ENCODE measurements at regions not wholly inside any gene's neighbourhood (a gene's known extent, or its start where the extent isn't known, plus 50 kb on each side); places are given as distances from the start of the nearest gene placed in this dataset.

- TF ChIP-seq POLR2AphosphoS5 (IDR thresholded peaks at IDR 0.05; ENCODE audit: low read depth) = no peak
- TF ChIP-seq, protein P1, sequence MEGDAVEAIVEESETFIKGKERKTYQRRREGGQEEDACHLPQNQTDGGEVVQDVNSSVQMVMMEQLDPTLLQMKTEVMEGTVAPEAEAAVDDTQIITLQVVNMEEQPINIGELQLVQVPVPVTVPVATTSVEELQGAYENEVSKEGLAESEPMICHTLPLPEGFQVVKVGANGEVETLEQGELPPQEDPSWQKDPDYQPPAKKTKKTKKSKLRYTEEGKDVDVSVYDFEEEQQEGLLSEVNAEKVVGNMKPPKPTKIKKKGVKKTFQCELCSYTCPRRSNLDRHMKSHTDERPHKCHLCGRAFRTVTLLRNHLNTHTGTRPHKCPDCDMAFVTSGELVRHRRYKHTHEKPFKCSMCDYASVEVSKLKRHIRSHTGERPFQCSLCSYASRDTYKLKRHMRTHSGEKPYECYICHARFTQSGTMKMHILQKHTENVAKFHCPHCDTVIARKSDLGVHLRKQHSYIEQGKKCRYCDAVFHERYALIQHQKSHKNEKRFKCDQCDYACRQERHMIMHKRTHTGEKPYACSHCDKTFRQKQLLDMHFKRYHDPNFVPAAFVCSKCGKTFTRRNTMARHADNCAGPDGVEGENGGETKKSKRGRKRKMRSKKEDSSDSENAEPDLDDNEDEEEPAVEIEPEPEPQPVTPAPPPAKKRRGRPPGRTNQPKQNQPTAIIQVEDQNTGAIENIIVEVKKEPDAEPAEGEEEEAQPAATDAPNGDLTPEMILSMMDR (conservative IDR thresholded peaks at IDR 0.05; ENCODE audit: low read depth in 2 of 2) = no peak
These were observed 58.3 kb upstream of the MAGEB2 start (continued) for GRCh38 chrX:30156880-30157560.

GRCh38 chrX:30161043-30161442 is 54.3 kb upstream of the MAGEB2 start:
- ATAC-seq = no peak
- Histone ChIP-seq H3K4me2 (no peak overlapping the region), H3K4me3 (no peak overlapping the region), H3K27me3 (ENCODE audit: insufficient read depth) (no peaks in the 10 kb centered on the region), H3F3A (replicated peaks; ENCODE audit: low read depth) (no peaks in the 10 kb centered on the region), H3K27ac (ENCODE audit: low read depth) (no peak overlapping the region), H3K9me2 (ENCODE audit: insufficient read depth) (no peaks in the 10 kb centered on the region), H3K4me1 (ENCODE audit: insufficient read depth) (peaks cover 9% of the 10 kb centered on the region), H2AFZ (no peak overlapping the region), H3K36me3 (ENCODE audit: insufficient read depth) (no peaks in the 10 kb centered on the region), H4K20me1 (replicated peaks; ENCODE audit: insufficient read depth) (no peaks in the 10 kb centered on the region), H3K79me2 (replicated peaks; ENCODE audit: insufficient read depth) (no peaks in the 10 kb centered on the region)
- H3K9me3 Mint-ChIP-seq = no peaks in the 10 kb centered on the region; the same call in 2 of the 3 replicates
- peaks cover 5% of the 10 kb centered on the region; the same call in 1 of the 3 replicates for H3K4me1 Mint-ChIP-seq
- no peak for DNase-seq (ENCODE audit: low spot score)
- H3K36me3 Mint-ChIP-seq (ENCODE audit: low read depth) = peaks cover 2% of the 10 kb centered on the region; the same call in 1 of the 3 replicates
- TF ChIP-seq EZH2 (IDR thresholded peaks at IDR 0.05; ENCODE audit: low read depth, unreplicated experiment) (no peak), REST (IDR thresholded peaks at IDR 0.05; ENCODE audit: unreplicated experiment) (no peak), JUNB (IDR thresholded peaks at IDR 0.05; ENCODE audit: unreplicated experiment) (no peak)
- TF ChIP-seq, protein P1 (conservative IDR thresholded peaks at IDR 0.05; ENCODE audit: low read depth in 2 of 2) = no peak
- no peak overlapping the region for H3K4me3 Mint-ChIP-seq
- H3K27ac Mint-ChIP-seq = no peak overlapping the region
- no peaks in the 10 kb centered on the region for H3K27me3 Mint-ChIP-seq (ENCODE audit: insufficient read depth, low read depth, poor library complexity)

Data from GM23338 (cell line).